Esophagus muscularis mucosa (tissue), 4 donors: ENCODE measurements at regions not wholly inside any gene's neighbourhood (a gene's known extent, or its start where the extent isn't known, plus 50 kb on each side); places are given as distances from the start of the nearest gene placed in this dataset.
"Not testable (repeated sequence)": the region's sequence is repeated elsewhere in the genome, so short reads cannot be mapped to it uniquely, and the experiment has no call there.

Experiments used
- DNase-seq: peaks from one replicate; pipeline ENCODE4 v3.0.0-alpha.2; 2017; ENCODE audit errors: extremely low spot score
- H3K27ac ChIP-seq, 4 donors: fragments of 200-600 bp; sonication (generic); replicated peaks in 1 of 4; 1 replicate in 3 of 4; 2 replicates in 1 of 4; pipeline ENCODE4 v1.5.1; 2016 to 2019; ENCODE audit warnings: mild to moderate bottlenecking in 1 of 4
- H3K27me3 ChIP-seq, 4 donors: fragments of 200-600 bp; sonication (generic); one replicate each; pipeline versions ENCODE4 v1.5.1 to v1.6.0; 2016 to 2019
- H3K36me3 ChIP-seq, 4 donors: fragments of 200-600 bp; sonication (generic); one replicate each; pipeline ENCODE4 v1.5.1; 2016 to 2019
- H3K4me1 ChIP-seq, 4 donors: fragments of 200-600 bp; sonication (generic); one replicate each; pipeline ENCODE4 v1.5.1; 2016 to 2019
- H3K4me3 ChIP-seq, 4 donors: fragments of 200-600 bp; sonication (generic); 1 replicate in 2 of 4; 2 replicates in 2 of 4; pipeline ENCODE4 v1.5.1; 2016 to 2019; ENCODE audit warnings: mild to moderate bottlenecking in 4 of 4, moderate library complexity in 1 of 4
- H3K9me3 ChIP-seq, 4 donors: fragments of 200-600 bp; sonication (generic); 1 replicate in 3 of 4; 2 replicates in 1 of 4; pipeline ENCODE4 v1.5.1; 2016 to 2019
- EP300 ChIP-seq: sonication (generic); formaldehyde crosslinking; IDR thresholded peaks from one replicate; pipeline ENCODE4 v1.6.1; 2017; ENCODE audit warnings: antibody characterized with exemption
- POLR2A ChIP-seq: fragments of 450-650 bp; IDR thresholded peaks from one replicate; pipeline ENCODE4 v1.6.1; 2017; ENCODE audit warnings: antibody characterized with exemption, moderate library complexity, mild to moderate bottlenecking, low read depth
- POLR2AphosphoS5 ChIP-seq, 2 donors: sonication (generic); formaldehyde crosslinking; IDR thresholded peaks; one replicate each; pipeline ENCODE4 v1.6.1; 2017; ENCODE audit warnings: antibody characterized with exemption in 2 of 2
- WGBS: methylation state at CpG from one replicate; pipeline ENCODE4 v1.1.5; 2018; 5-methylcytosine and 5-hydroxymethylcytosine counted together
- intact Hi-C: fragments of 100-400 bp; cut with DNase I; formaldehyde crosslinking; loops from one replicate; pipeline ENCODE4 v1.15.1; 2023
- TF ChIP-seq, protein P1 (sequence below), 3 experiments: fragments of 200-600 bp in 2 of 3; fragments of 450-650 bp in 1 of 3; sonication (generic) in 2 of 3; IDR thresholded peaks; one replicate each; pipeline ENCODE4 v1.5.1; 2017 to 2019; ENCODE audit warnings: antibody characterized with exemption in 3 of 3, mild to moderate bottlenecking in 2 of 3, moderate library complexity in 1 of 3

DNA sequence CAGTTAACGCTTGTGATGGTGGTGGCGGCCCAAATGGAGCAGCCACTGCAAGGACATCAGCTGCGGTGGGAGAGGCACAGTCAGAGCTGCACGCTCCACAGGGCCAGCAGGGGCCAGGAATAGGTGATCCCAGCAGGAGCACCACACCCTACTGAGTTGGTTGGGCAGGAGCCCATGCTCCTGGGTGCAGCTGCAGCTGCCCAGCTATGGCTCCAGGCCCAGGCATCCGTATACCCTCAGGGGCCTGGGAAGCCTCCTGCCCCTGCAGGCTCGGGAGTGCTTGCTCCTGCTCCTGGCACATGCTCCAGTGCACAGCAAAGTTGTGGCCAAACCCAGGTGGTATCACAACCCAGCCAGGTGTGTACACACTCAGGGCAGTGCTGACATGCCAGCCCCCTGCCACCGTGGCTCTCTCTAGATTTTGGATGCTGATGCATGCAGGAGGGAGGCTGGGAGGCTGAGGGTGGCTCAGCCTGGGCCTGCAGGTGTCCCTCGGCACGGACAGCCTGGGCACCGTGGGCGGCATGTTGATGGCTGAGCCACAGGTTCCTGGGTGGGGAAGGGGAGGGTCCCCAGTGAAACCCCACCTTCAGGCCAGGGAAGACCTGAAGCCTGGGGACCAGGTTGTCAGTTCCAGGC lies 150.2 kb downstream of the CXXC4 start:
- no peaks in the 10 kb centered on the region for H3K36me3 ChIP-seq
- H3K4me1 ChIP-seq, result no peaks in the 10 kb centered on the region
- no peaks in the 10 kb centered on the region for H3K9me3 ChIP-seq
- DNase-seq, result no peak
- H3K4me3 ChIP-seq, result no peak overlapping the region
- 97% methylated on average over 6 of the region's 11 CpGs for WGBS
- no peak overlapping the region for H3K27ac ChIP-seq
- TF ChIP-seq, protein P1, sequence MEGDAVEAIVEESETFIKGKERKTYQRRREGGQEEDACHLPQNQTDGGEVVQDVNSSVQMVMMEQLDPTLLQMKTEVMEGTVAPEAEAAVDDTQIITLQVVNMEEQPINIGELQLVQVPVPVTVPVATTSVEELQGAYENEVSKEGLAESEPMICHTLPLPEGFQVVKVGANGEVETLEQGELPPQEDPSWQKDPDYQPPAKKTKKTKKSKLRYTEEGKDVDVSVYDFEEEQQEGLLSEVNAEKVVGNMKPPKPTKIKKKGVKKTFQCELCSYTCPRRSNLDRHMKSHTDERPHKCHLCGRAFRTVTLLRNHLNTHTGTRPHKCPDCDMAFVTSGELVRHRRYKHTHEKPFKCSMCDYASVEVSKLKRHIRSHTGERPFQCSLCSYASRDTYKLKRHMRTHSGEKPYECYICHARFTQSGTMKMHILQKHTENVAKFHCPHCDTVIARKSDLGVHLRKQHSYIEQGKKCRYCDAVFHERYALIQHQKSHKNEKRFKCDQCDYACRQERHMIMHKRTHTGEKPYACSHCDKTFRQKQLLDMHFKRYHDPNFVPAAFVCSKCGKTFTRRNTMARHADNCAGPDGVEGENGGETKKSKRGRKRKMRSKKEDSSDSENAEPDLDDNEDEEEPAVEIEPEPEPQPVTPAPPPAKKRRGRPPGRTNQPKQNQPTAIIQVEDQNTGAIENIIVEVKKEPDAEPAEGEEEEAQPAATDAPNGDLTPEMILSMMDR (IDR thresholded peaks at IDR 0.05), result no peak
- TF ChIP-seq EP300 (no peak), POLR2AphosphoS5 (IDR thresholded peaks at IDR 0.05) (no peak), POLR2A (no peak)
- intact Hi-C loops, result no loop called here
- no peaks in the 10 kb centered on the region for H3K27me3 ChIP-seq

DNA sequence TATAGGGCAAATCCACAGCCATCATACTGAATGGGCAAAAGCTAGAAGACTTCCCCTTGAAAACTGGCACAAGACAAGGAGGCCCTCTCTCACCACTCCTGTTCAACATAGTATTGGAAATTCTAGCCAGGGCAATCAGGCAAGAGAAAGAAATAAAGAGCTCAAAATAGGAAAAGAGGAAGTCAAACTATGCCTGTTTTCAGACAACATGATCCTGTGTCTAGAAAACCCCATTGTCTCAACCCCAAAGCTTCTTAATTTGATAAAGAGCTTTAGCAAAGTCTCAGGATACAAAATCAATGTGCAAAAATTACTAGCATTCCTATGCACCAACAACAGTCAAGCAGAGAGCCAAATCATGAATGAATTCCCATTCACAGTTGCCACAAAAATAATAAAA lies 160.3 kb downstream of the CXXC4 start:
- Histone ChIP-seq H3K4me3 (no peak overlapping the region), H3K9me3 (no peaks in the 10 kb centered on the region)
- intact Hi-C loops, result no loop called here

DNA sequence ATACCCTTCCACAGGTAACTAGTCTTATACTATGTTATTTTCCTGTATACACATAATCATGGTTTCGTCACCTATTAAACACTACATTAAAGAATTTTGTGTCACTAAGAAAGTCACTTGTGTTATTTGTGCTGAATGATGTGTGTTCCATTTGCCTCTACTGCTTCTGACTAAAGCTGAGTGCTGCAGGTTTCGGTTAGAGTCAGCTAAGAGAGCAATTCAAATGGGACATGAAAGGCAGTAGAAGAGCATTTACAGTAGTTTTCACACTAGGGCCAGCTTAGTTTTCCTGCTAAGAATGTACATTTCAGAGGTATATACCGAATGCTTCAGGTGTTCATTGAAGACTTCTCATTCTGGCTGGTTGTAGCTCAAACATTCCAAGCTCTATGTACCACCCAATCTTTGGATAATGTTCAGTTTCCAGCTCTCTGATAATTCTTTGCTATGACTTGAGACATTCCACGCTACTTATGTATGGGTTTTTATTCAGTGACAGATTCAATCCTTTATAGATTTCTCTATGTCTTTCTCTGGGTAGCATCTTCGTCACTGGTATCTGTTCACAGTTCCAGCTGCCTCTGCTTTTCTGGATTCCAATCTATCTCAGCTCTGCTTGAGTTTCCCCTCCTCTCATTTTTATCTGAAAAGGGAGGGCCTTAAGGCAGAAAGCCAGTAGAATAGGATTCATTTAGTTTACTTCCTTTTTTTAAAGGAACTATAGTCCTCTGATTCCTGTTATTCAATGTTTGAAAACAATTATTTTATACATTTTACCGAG lies 164.4 kb downstream of the CXXC4 start:
- intact Hi-C loops, result no loop called here
- H3K36me3 ChIP-seq, result no peaks in the 10 kb centered on the region
- H3K27ac ChIP-seq, result no peak overlapping the region
- no peak for DNase-seq
- H3K9me3 ChIP-seq, result no peaks in the 10 kb centered on the region
- no peaks in the 10 kb centered on the region for H3K4me1 ChIP-seq
- TF ChIP-seq POLR2AphosphoS5 (IDR thresholded peaks at IDR 0.05) (no peak), POLR2A (no peak), EP300 (no peak)
- TF ChIP-seq, protein P1 (IDR thresholded peaks at IDR 0.05), result no peak
- no peak overlapping the region for H3K4me3 ChIP-seq
- no peaks in the 10 kb centered on the region for H3K27me3 ChIP-seq
- 59% methylated on average over 6 of the region's 6 CpGs for WGBS

More for the DNA sequence above, 160.3 kb downstream of the CXXC4 start:
- H3K4me1 ChIP-seq, result no peaks in the 10 kb centered on the region
- no peaks in the 10 kb centered on the region for H3K27me3 ChIP-seq
- no peak overlapping the region for H3K27ac ChIP-seq
- DNase-seq, result no peak
- H3K36me3 ChIP-seq, result no peaks in the 10 kb centered on the region
- no peak for TF ChIP-seq EP300
- no peak for TF ChIP-seq POLR2A
- TF ChIP-seq, protein P1 (IDR thresholded peaks at IDR 0.05), result no peak
- no peak for TF ChIP-seq POLR2AphosphoS5 (IDR thresholded peaks at IDR 0.05)

DNA sequence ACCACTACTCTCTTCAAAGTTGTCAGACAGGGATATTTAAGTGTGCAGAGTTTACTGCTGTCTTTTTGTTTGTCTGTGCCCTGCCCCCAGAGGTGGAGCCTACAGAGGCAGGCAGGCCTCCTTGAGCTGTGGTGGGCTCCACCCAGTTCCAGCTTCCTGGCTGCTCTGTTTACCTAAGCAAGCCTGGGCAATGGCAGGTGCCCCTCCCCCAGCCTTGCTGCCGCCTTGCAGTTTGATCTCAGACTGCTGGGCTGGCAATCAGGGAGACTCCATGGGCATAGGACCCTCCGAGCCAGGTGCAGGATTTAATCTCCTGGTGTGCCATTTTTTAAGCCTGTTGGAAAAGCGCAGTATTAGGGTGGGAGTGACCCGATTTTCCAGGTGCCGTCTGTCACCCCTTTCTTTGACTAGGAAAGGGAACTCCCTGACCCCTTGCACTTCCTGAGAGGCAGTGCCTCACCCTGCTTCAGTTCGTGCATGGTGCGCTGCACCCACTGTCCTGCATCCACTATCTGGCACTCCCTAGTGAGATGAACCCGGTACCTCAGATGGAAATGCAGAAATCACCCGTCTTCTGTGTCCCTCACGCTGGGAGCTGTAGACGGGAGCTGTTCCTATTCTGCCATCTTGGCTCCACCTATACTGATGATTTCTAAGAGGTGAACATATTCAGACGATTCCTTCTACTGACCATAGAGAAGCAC lies 167.6 kb downstream of the CXXC4 start:
- H3K9me3 ChIP-seq, intact Hi-C loops, DNase-seq, H3K4me1 ChIP-seq, H3K27me3 ChIP-seq, H3K27ac ChIP-seq, H3K36me3 ChIP-seq, H3K4me3 ChIP-seq: not testable (repeated sequence)
- 86% methylated on average over 7 of the region's 12 CpGs for WGBS

DNA sequence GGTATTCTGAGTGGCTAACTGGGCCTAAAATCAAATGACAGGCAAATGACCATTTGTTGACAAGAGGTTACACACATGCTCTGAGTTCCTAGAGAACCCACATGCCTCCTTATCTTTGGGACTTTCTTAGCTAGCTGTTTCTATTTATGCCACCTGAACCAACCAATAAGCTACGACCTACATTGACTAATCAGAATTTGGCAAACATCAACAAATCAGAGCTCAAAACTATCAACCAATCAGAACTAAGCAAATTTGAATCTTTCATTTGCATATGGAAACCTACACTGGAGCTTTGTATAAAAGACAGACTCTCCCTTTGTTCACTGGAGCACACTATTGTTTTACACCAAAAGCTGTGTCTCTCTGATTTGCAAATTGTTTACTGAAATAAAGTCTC lies 192.0 kb downstream of the CXXC4 start:
- H3K4me1 ChIP-seq, result no peaks in the 10 kb centered on the region
- H3K4me3 ChIP-seq, result no peak overlapping the region
- no peaks in the 10 kb centered on the region for H3K9me3 ChIP-seq
- H3K27ac ChIP-seq, result no peak overlapping the region
- H3K27me3 ChIP-seq, result no peaks in the 10 kb centered on the region
- intact Hi-C loops, result no loop called here
- no peak for DNase-seq
- no peaks in the 10 kb centered on the region for H3K36me3 ChIP-seq
- 93% methylated on average over 1 of the region's 1 CpG for WGBS
- TF ChIP-seq, protein P1 (IDR thresholded peaks at IDR 0.05), result no peak
- no peak for TF ChIP-seq EP300
- no peak for TF ChIP-seq POLR2AphosphoS5 (IDR thresholded peaks at IDR 0.05)
- no peak for TF ChIP-seq POLR2A
